ENCODE measurements at regions not wholly inside any gene's neighbourhood (a gene's known extent, or its start where the extent isn't known, plus 50 kb on each side); places are given as distances from the start of the nearest gene placed in this dataset.
A peak's percentile ranks its signal among the peaks of the same experiment; 100 is the strongest.
"Not testable (repeated sequence)": the region's sequence is repeated elsewhere in the genome, so short reads cannot be mapped to it uniquely, and the experiment has no call there.

DNA sequence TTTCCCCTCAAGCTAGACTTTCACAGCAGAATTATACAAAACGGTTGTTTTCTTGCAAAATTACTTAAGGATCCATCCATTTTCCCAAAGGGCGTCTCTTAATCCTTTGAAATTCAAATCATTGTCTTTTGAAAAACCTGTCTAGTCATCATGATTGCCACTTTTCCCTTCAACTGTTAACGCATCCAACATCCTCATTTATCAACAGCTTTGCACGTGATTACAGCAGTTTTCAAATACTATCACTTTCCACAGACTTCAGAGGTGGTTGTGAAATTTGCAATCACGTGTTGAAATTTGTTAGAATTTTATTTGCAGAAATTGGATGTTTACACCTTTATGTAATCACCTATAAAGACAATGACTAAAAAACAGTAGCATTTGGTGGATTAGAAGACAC is 304.4 kb upstream of the SLC39A10 start:
- no peak for DNase-seq (ENCODE audit: low spot score)

DNA sequence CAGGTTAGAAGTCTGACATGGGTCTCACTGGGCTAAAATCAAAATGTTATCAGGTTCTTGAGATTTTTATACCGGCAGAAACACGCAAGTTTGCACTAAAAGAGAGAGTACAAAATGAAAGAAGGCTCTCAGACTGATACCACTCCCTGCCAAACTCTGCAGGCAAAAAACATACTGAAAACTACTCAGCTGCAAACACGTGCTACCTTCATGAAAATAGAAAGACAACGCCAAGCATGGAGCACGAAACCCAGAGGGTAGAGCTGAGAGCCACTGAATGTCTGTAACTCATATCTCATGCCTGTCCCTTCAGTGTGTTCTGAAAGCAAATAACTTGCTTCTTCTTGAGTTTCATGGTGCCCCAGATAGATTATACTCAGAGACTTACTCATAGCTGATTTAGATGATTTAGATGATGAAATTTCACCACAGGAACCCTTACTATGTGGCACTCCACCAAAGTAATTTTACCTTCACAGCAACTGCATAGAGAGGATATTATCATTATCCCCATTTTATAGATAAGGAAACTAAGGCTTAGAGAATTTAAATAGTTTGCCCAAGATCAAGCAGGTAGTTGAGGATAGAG is 313.0 kb upstream of the SLC39A10 start:
- no peak for DNase-seq (ENCODE audit: low spot score)

DNA sequence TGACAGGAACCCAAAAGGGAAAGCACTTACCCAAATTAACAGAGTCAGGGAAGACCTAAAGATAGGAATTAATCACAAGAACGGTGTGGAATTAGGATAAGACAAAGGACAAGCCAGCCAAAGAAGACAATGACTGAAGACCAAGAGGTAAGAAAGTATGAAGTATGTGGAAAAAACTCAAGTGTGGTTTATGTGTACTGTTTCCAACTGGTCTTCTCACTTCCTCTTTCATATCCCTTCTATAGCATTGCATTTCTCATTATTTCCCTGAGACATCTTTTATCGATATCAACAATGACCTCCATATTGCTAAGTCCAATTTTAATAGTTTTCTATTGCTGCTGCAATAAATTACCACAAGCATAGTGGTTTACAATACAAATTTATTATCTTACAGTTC is 313.5 kb upstream of the SLC39A10 start:
- DNase-seq (ENCODE audit: low spot score): no peak

DNA sequence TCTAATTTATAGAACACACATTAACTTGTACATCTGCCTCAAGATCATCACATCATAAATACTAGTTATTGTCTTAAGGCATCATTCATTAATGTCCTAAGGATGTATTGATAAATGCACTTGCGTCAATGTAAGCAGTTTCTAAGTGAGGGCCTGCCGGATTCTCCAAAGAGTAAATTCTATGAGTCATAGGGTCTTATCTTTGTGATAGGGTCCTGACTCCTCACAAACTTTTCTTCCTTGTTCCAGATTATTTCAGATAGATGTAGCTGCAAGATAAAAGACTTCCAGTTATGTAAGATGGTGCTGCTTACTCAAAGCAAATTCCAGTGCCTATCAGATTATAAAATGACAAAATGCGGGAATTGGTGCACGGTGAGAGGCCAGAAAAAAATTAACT is 315.0 kb upstream of the SLC39A10 start:
- no peak for DNase-seq (ENCODE audit: low spot score)

DNA sequence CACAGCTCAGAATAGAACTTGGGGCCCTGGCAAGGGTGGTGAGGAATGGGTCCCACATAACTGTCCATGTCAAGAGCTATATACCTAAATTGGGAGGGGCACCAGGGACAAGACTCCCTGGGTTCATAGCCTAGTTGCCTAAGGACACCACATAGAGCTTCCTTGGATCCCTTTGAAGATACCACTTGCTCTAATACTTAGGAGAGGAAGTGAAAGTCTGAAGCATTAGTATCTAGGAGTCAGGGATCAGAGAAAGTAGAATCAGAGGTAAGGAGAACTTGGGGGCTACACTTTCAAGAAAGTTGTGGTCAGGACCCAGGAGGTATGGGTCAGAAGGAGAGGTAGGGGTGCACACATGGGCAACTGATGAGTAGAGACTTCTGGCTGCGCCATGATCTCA is 318.2 kb upstream of the SLC39A10 start:
- DNase-seq (ENCODE audit: low spot score): no peak

DNA sequence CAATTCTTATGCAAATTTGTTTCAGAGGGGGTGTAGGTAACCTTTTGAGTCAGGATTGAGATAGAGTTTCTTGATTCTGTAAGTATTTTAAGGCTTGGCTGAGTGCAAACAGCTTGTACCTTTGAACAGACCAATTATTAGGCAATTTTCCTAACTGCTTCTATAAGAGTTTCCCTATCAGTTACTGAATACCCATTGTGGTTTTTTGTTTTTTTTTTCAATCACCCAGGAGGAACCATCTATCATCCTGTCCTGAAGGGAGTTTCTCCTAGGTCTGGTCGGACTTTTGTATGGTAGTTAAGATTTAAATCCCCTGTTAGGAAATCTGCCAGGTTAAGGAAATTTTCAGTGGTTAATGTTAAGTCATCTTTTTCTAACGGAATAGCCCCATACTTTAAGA is 319.4 kb upstream of the SLC39A10 start:
- no peak for DNase-seq (ENCODE audit: low spot score)

DNA sequence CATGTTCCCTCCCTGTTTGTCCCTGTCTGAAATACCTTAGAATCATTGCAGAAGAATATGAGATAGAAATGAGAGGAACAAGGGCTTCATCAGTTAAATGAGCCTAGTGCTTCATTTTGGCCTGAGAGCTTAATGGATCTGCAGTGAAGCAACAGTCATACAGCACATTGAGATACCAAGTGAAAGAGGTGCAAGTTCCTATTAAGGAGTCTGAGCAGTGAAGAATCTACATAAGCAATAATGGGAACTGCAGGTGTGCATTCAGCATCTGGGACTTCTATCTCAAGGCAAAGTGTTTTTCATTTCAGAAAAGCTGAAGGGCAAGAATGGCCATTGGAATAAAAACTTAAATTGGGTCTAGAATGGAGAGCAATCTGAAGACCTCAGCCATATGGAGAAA is 323.2 kb upstream of the SLC39A10 start:
- DNase-seq (ENCODE audit: low spot score): no peak

DNA sequence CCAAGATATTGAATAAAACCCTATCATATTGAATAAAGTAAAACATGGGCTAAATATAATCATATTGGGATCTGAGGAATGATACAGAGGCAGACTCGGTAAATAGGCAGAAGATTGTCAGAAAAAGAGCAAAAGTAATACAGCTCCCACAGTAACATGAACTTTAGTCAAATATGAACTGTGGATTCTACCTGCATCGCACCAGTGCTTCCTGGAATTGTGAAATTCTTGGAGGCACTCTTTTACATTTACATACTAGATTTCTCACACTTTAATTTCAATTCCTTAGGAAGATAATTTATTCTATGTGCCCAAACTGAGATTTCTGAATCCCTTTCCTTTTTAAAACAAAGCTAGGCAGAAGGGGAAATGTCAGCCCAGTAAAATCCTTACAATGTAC is 325.1 kb upstream of the SLC39A10 start:
- no peak for DNase-seq (ENCODE audit: low spot score)

DNA sequence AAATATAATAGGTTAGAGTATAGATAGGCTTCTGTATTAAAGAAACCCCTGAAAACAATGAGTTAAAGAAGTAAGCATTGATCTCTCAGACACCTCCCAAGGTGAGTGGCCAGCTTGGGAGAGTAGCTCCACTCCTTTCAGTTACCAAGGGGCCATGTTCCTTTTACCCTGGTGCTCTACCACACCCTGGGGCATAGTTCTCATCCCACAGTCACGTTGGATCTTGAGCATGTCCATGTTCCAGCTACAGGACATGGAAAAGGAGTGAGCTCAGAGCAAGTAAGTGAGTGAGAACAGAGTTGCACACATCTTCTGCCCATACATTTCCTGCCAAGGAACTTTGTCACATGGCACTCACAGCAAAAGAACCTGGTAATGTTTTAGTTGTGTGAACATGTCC is 325.9 kb upstream of the SLC39A10 start:
- DNase-seq (ENCODE audit: low spot score): no peak

DNA sequence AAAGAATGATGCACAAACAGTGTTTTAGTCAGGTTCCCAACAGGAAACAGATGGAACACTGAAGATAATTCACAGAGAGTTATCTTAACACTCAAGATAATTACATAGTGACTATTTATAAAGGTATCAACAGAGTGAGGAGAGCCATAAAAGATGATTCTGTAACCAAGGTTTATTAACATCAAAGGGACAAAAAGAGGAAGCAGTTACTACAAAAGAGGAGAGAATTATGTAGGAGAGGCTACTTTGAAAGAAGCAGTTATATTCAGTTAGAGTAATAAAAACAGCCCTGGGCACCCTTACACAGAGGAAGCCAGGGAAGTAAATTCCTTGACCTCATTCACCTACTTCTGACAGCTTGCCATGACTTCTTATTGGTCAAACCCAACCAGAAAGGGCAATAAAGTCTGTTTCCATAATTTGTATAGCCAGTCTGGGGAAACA is 326.5 kb upstream of the SLC39A10 start:
- no peak for DNase-seq (ENCODE audit: low spot score)

DNA sequence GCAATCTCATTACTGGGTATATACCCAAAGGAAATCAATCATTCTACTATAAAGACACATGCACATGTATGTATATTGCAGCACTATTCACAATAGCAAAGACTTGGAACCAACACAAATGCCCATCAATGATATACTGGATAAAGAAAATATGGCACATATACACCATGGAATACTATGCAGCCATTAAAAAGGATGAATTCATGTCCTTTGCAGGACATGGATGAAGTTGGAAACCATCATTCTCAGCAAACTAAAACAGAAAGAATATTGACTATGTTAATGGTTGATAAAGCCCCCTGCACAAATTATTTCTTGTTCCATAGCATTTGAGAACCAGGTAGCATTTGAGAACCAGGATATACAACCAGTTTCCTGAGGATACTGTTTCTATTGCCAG is 327.2 kb upstream of the SLC39A10 start:
- DNase-seq (ENCODE audit: low spot score): not testable (repeated sequence)

DNA sequence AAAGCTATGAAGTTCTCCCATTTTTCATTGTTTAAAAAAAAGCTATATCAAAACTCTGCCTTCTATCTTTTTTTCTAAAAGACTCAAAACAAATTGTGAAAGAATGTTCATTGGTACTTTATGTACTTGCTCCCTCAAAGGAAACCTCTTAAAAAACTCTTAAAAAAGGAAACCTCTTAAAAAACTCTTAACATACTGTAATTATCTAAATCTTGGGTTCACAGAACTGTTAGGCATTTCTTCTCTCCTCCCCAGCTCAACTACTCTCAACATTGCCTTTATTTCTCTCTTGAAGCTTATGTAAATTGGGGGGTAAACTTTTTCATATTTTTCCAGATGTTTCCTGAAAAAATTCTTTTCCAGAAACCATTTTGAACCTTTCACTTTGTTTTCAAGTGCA is 330.5 kb upstream of the SLC39A10 start:
- no peak for DNase-seq (ENCODE audit: low spot score)

DNA sequence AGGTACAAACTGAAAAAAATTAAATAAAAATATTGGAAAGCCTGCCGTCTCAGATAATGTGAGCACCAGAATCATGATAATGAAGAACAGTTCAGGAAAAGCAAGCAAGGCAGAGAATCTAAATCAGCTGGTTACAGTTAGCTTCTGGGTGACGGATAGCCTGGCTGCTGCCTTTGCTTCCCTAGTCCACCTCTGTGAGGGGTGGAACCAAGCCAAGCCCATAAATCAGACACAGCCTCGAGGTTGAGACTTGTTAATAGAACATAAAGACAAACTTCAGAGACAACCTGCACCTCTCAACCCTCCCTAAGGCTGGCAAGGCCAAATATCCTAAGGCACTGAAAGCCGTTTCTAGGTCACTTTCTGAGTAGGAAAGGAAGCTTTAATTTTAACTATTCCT is 334.7 kb upstream of the SLC39A10 start:
- no peak for DNase-seq (ENCODE audit: low spot score)

DNA sequence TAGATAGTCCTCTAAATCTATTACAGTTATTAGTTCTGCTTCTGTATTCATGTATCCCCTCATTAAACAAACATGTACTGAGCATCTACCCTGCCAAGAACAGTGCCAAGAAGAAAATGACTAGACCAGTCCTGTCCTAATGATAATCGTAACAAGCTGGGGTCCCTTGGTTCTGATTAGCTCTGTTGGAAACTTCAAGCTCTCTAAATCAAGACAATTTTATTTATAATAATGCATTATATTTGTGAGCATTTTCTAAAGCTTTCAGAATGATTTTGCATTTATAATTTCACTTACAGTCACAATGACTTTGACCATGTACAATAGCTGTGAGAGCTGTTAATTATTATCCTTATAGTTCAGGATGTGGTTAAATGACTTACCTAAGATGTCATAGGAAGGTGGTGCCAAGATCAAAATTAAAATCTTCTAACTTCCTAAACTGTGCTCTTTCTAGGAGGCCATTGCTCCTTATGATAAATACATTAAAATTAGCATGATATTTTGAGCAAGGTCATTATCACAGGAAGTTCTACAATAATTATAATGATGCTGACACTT is 336.5 kb upstream of the SLC39A10 start:
- no peak for DNase-seq (ENCODE audit: low spot score)

DNA sequence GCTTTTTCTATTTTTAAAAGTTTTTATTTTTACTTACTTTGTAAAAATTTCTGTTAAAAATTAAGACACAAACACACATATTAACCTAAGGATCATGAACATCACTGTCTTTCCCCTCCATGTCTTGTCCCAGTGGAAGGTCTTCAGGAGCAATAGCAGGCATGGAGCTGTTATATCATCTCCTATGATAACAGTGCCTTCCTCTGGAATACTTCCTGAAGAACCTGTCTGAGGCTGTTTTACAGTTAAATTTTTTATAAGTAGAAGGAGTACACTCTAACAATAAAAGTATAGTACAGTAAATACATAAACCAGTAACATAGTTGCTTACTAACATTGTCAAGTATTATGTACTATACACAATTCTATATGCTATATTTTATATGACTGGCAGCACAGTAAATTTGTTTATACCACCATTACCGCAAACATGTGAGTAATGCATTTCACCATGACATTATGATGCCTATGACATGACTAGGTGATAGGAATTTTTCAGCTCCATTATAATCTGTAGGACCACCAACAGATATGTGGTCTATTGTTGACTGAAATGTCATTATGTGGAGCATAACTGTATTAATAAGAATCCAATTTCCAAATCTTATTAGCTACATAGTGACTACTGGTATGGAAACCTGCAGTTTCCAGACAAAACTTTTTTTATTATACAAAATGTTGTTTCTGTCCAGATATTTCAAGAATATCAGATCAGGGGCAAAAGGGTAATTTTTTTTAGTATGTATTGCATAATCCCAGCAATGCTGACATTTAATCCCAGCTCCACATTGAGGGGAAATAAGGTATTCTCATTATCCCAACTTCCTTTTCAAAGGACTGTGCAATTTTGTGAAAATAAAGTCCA is 337.2 kb upstream of the SLC39A10 start:
- DNase-seq (ENCODE audit: low spot score): no peak

DNA sequence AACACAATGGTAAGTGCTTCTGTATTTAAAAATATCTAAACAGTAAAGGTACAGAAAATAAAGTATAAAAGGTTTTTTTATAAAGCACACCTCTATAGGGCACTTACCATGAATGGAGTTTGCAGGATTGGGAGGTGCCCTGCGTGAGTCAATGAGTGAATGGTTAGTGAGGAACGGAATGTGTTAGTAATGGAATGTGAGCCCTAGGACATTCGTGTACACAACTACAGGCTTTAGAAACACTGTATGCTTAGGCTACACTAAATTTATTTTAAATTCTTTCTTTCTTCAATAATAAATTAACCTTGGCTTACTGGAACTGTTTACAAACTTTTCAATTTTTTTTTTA is 337.9 kb upstream of the SLC39A10 start:
- DNase-seq (ENCODE audit: low spot score): no peak

DNA sequence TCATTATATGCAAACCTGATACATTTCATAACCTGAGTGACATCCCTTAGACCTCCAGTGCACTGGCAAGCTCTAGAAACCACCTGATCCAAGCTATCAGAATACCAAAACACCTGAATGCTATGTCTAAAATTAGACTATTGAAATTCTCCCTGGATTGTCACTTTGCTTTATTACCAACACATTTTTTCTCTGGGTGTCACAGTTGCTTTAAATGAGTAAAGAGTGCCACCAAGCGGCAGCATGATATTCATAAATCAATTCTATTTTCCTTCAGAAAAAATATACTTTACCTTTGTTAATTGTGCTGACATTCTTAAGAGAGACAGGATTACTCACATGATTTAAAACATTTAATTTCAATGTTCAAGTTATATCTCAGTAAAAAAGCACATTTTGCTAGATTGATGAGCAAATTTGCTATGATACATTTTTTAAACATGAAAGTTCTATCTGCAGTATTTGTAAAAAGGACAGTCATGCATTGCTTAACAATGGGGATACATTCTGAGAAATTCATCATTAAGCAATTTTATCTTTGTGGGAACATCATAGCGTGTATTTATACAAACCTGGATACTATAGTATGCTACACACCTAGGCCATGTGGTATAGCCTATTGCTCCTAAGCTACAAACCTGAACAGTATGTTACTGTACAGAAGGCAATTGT is 338.4 kb upstream of the SLC39A10 start:
- DNase-seq (ENCODE audit: low spot score): peak; percentile 23

DNA sequence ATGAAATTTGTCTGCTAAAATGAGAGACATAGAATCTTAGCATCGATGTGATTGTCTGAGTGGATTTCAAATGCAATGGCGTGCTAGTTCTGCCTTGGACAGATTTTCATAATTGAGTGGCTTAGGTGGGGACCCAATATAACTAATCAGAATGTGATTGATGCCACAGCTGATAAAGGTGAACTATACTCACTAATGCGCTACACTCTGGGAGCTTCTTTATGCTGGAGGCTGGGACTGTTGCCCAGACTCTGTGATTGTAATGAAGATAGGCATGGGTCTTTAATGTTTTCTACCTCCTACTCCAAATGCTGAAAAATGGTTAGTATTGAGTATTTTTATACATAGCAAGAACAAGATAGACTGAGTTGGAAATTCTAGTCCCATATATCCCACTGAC is 339.5 kb upstream of the SLC39A10 start:
- no peak for DNase-seq (ENCODE audit: low spot score)

DNA sequence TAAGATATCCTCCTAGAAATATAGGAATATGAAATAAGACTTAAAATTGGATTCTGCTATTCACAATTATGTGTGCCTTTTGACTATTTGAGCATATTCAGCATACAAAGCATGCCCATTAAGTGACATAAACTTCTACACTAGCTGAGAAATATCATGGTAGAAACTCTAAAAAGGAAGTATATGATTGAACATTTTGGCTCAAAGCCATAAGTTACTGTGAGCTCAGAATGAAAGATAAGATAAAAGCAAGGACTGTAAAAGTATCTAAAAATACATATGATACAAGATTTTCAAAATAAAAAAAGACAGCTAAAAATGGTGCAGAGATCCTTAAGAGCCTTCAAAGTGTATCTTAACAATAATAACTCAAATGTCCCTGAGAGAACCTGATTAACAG is 340.5 kb upstream of the SLC39A10 start:
- DNase-seq (ENCODE audit: low spot score): no peak

DNA sequence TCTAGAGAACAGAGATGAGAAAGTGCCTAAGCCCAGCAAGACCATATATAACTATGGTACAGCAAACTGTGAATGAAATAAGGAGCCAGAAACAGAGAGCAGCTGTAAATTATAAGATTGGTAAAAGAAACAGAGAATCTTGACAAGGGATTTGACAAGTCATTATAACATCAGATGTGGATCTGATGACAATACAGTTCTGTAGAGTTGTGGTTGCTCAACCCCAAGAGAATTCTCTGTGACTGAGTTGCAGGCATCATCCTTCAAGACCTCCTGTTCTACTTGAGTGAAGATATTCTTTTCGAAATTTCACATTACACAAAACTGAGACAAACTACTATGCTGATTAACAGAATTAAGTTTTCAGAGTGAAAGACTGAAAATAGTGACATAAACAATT is 343.1 kb upstream of the SLC39A10 start:
- DNase-seq (ENCODE audit: low spot score): no peak

DNA sequence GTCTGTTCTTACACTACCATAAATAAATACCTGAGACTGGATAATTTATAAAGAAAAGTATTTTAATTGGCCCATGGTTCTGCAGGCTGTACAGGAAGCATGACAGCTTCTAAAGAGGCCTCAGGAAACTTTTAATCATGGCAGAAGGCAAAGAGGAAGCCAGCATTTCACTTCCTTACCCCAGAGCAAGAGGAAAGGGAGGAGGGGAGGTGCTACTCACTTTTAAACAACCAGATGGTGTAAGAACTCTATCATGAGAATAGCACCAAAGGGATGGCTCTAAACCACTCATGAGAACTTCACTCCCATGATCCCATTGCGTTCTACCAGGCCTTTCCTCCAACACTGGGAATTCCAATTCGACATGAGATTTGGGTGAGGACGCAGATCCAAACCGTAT is 344.4 kb upstream of the SLC39A10 start:
- DNase-seq (ENCODE audit: low spot score): no peak

DNA sequence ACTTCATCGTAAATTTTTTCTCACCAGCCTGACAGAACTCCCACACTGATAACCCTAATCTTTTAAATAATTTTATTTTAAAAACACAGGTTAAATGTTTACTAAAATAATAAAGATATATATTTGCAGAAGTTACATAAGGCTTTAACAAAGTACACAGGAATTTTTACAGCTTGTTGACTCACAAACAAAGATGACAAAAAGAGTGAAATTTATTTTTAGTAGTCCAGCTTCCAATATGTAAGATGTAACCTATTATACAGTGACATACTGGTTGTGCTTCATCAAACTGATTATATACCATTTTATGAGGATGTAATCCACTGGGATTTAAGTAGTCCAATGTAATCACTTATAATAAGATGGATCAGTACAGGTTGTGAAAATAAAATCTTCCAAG is 348.9 kb upstream of the SLC39A10 start:
- no peak for DNase-seq (ENCODE audit: low spot score)

DNA sequence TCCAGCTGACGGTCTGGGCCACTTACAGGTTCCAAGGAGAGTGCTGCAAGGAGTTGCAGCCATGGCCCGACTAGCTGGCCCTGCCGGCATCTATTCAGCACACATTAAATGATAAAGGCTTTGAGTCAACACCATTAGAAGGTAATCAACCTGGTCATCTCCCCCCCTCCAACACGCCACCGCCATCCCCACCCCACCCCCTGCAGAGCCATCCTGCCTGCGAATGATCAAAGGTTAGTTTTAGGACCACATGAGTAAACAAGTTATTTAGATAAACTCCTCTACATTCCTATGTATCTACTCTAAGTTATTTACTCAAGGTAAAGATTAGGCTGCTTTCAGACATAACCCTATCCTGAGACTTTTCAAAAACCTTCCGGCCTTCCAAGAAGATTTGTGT is 349.3 kb upstream of the SLC39A10 start:
- peak; percentile 27 for DNase-seq (ENCODE audit: low spot score)

Measured in HuH-7 (cell line).